Vagina (tissue), 2 donors: ENCODE measurements at regions not wholly inside any gene's neighbourhood (a gene's known extent, or its start where the extent isn't known, plus 50 kb on each side); places are given as distances from the start of the nearest gene placed in this dataset.
"Not testable (repeated sequence)": the region's sequence is repeated elsewhere in the genome, so short reads cannot be mapped to it uniquely, and the experiment has no call there.

Source experiments
- DNase-seq, 2 donors: peaks; one replicate each; pipeline ENCODE4 v3.0.0-alpha.2; 2017; ENCODE audit errors: extremely low spot score in 2 of 2
- H3K27ac ChIP-seq: fragments of 200-600 bp; sonication (generic); one replicate; pipeline ENCODE4 v1.5.1; 2019
- H3K27me3 ChIP-seq: fragments of 200-600 bp; sonication (generic); one replicate; pipeline ENCODE4 v1.5.1; 2019
- H3K36me3 ChIP-seq, 2 donors: fragments of 200-600 bp; sonication (generic); one replicate each; pipeline ENCODE4 v1.5.1; 2017 to 2019
- H3K4me1 ChIP-seq: fragments of 200-600 bp; sonication (generic); one replicate; pipeline ENCODE4 v1.5.1; 2019
- H3K4me3 ChIP-seq, 2 donors: fragments of 200-600 bp; sonication (generic); 1 replicate in 1 of 2; 2 replicates in 1 of 2; pipeline ENCODE4 v1.5.1; 2016 to 2019
- H3K9me3 ChIP-seq: fragments of 200-600 bp; sonication (generic); one replicate; pipeline ENCODE4 v1.5.1; 2019
- POLR2A ChIP-seq, 2 donors: fragments of 450-650 bp; IDR thresholded peaks; one replicate each; pipeline ENCODE4 v1.6.1; 2017; ENCODE audit warnings: antibody characterized with exemption in 2 of 2, mild to moderate bottlenecking in 2 of 2, moderate library complexity in 2 of 2
- POLR2AphosphoS5 ChIP-seq, 2 donors: sonication (generic); formaldehyde crosslinking; IDR thresholded peaks; one replicate each; pipeline ENCODE4 v1.9.0; 2017; ENCODE audit warnings: antibody characterized with exemption in 2 of 2, mild to moderate bottlenecking in 2 of 2, low read depth in 1 of 2; ENCODE audit not compliant: insufficient read depth in 1 of 2
- intact Hi-C: fragments of 100-400 bp; cut with DNase I; formaldehyde crosslinking; loops from one replicate; pipeline ENCODE4 v1.15.1; 2023
- TF ChIP-seq, protein P1 (sequence below), 3 experiments: fragments of 450-650 bp in 2 of 3; fragments of 200-600 bp in 1 of 3; sonication (generic) in 1 of 3; IDR thresholded peaks; one replicate each; pipeline ENCODE4 v1.5.1; 2017 to 2019; ENCODE audit warnings: antibody characterized with exemption in 3 of 3, mild to moderate bottlenecking in 2 of 3, moderate library complexity in 2 of 3

DNA sequence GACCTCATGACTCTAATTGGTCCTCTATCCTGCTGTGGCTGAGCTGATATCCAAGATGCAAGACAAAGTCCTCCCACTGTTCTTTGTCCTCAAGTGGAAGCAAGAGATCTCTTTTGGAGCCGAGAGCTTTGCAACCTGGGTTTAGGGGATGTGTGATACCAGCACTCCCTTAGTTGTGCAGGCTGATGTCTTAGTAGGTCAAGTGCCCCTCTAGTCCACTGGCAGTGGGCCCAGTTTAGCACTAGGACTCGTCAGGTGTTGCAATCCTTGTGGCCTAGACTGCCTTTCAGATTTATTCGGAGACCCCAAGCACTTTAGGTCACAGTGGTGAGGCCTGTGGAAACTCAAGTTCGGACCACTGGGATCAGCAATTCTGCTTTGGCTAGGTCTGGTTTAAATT lies 64.0 kb downstream of the GPRASP3 start:
- DNase-seq, result no peak
- Histone ChIP-seq H3K36me3 (no peaks in the 10 kb centered on the region), H3K4me1 (no peaks in the 10 kb centered on the region), H3K27me3 (no peaks in the 10 kb centered on the region), H3K9me3 (no peaks in the 10 kb centered on the region), H3K4me3 (no peak overlapping the region), H3K27ac (no peak overlapping the region)
- intact Hi-C loops, result no loop called here
- no peak for TF ChIP-seq POLR2AphosphoS5 (IDR thresholded peaks at IDR 0.05; ENCODE audit: insufficient read depth in 1 of 2, low read depth in 1 of 2)

GRCh38 chrX:102787283-102787682 lies 66.7 kb downstream of the GPRASP3 start:
- H3K27ac ChIP-seq, result no peak overlapping the region
- TF ChIP-seq, protein P1, sequence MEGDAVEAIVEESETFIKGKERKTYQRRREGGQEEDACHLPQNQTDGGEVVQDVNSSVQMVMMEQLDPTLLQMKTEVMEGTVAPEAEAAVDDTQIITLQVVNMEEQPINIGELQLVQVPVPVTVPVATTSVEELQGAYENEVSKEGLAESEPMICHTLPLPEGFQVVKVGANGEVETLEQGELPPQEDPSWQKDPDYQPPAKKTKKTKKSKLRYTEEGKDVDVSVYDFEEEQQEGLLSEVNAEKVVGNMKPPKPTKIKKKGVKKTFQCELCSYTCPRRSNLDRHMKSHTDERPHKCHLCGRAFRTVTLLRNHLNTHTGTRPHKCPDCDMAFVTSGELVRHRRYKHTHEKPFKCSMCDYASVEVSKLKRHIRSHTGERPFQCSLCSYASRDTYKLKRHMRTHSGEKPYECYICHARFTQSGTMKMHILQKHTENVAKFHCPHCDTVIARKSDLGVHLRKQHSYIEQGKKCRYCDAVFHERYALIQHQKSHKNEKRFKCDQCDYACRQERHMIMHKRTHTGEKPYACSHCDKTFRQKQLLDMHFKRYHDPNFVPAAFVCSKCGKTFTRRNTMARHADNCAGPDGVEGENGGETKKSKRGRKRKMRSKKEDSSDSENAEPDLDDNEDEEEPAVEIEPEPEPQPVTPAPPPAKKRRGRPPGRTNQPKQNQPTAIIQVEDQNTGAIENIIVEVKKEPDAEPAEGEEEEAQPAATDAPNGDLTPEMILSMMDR (IDR thresholded peaks at IDR 0.05), result no peak
- TF ChIP-seq POLR2AphosphoS5 (IDR thresholded peaks at IDR 0.05; ENCODE audit: insufficient read depth in 1 of 2, low read depth in 1 of 2), result no peak
- TF ChIP-seq POLR2A (IDR thresholded peaks at IDR 0.05), result no peak
- H3K4me3 ChIP-seq, result no peak overlapping the region
- H3K27me3 ChIP-seq, result no peaks in the 10 kb centered on the region
- intact Hi-C loops, result no loop called here
- DNase-seq, result no peak
- H3K36me3 ChIP-seq, result no peaks in the 10 kb centered on the region
- no peaks in the 10 kb centered on the region for H3K4me1 ChIP-seq
- peaks cover 9% of the 10 kb centered on the region for H3K9me3 ChIP-seq

DNA sequence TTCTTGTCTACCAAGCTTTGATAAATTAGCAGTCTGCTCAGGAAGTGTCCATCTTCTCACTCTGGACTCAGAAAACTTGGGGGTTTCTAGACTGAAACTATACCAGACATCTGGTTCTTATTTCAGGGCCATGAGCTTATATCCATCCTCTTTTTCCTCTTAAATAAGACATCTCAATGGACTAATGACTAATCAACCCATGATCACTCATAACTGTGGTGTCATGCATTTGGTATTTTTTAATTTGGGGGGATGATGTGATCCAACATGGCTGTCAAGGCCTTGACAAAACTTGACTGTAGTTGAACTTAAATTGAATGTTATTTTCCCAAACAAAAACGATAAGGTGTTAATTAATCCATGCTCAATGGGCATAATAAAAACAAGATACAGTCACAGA lies 87.8 kb downstream of the GPRASP3 start:
- Histone ChIP-seq H3K27ac (no peak overlapping the region), H3K4me1 (no peaks in the 10 kb centered on the region), H3K27me3 (no peaks in the 10 kb centered on the region), H3K9me3 (no peaks in the 10 kb centered on the region), H3K4me3 (no peak overlapping the region), H3K36me3 (no peaks in the 10 kb centered on the region)
- intact Hi-C loops, result no loop called here
- TF ChIP-seq, protein P1 (IDR thresholded peaks at IDR 0.05), result no peak
- no peak for TF ChIP-seq POLR2AphosphoS5 (IDR thresholded peaks at IDR 0.05; ENCODE audit: insufficient read depth in 1 of 2, low read depth in 1 of 2)
- no peak for TF ChIP-seq POLR2A (IDR thresholded peaks at IDR 0.05)
- DNase-seq, result no peak

- H3K4me1 ChIP-seq, H3K27ac ChIP-seq, DNase-seq, intact Hi-C loops, H3K36me3 ChIP-seq, H3K9me3 ChIP-seq, H3K4me3 ChIP-seq, H3K27me3 ChIP-seq: not testable (repeated sequence)
Measured at GRCh38 chrX:102818269-102818668, 97.7 kb downstream of the GPRASP3 start.

GRCh38 chrX:102832661-102833060 lies 104.4 kb upstream of the RAB40AL start:
- H3K4me3 ChIP-seq, result no peak overlapping the region
- DNase-seq, result no peak
- H3K9me3 ChIP-seq, result no peaks in the 10 kb centered on the region
- H3K4me1 ChIP-seq, result no peaks in the 10 kb centered on the region
- intact Hi-C loops, result no loop called here
- H3K36me3 ChIP-seq, result no peaks in the 10 kb centered on the region
- no peak overlapping the region for H3K27ac ChIP-seq
- H3K27me3 ChIP-seq, result no peaks in the 10 kb centered on the region
- no peak for TF ChIP-seq POLR2A (IDR thresholded peaks at IDR 0.05)
- no peak for TF ChIP-seq POLR2AphosphoS5 (IDR thresholded peaks at IDR 0.05; ENCODE audit: insufficient read depth in 1 of 2, low read depth in 1 of 2)
- TF ChIP-seq, protein P1 (IDR thresholded peaks at IDR 0.05), result no peak

GRCh38 chrX:102833136-102833535 lies 103.9 kb upstream of the RAB40AL start:
- Histone ChIP-seq H3K36me3 (no peaks in the 10 kb centered on the region), H3K27ac (no peak overlapping the region), H3K4me3 (no peak overlapping the region), H3K4me1 (no peaks in the 10 kb centered on the region), H3K27me3 (no peaks in the 10 kb centered on the region), H3K9me3 (no peaks in the 10 kb centered on the region)
- intact Hi-C loops, result no loop called here
- DNase-seq, result no peak
- no peak for TF ChIP-seq POLR2AphosphoS5 (IDR thresholded peaks at IDR 0.05; ENCODE audit: insufficient read depth in 1 of 2, low read depth in 1 of 2)
- TF ChIP-seq, protein P1 (IDR thresholded peaks at IDR 0.05), result no peak
- TF ChIP-seq POLR2A (IDR thresholded peaks at IDR 0.05), result no peak
